ENCODE measurements at regions not wholly inside any gene's neighbourhood (a gene's known extent, or its start where the extent isn't known, plus 50 kb on each side); places are given as distances from the start of the nearest gene placed in this dataset.

DNA sequence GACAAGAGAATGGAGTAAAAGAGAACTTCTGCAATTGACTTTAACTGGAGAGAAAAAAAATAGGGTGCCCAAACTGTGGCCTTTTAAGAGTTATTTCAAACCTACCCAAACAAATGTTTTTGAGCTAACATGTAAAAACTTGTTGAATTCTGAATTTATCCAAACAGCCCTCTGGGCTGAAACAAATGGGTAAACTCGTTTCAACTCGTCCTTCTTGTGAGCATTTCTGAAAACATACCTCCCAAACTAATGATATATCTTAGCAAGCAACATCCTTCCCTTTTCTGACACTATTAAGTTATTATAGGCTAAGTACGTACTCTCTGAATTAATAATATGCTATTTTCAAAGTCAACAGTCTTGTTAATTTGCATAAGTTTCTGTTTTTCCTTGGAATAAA, 793.0 kb upstream of the ACVR2A start:
- no peak for DNase-seq (ENCODE audit: low read depth)
- TF ChIP-seq CTCF (IDR thresholded peaks at IDR 0.05; ENCODE audit: control insufficient read depth, extremely low read depth, insufficient read depth) = no peak
- no peak overlapping the region for H3K4me3 ChIP-seq (ENCODE audit: low read depth, low read length)

DNA sequence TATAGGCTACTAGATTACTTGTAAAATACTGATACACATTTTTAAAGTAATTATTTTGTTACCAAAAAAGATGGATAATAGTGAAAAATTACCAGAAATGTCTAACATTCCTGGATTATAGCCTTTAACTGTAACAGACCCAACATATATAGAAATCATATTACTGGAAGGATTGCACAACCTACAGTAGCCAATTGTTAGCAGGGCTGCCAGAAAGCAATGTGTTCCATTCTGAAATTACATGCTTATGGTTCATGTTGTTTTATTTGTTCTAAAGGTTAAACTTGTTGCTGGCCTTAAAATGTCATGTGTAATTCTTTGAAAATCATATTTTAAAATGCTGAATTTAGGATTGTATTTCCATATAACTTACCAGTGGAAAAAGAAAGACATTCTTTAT, 793.6 kb upstream of the ACVR2A start:
- H3K4me3 ChIP-seq (ENCODE audit: low read depth, low read length) = no peak overlapping the region
- no peak for DNase-seq (ENCODE audit: low read depth)
- TF ChIP-seq CTCF (IDR thresholded peaks at IDR 0.05; ENCODE audit: control insufficient read depth, extremely low read depth, insufficient read depth) = no peak

DNA sequence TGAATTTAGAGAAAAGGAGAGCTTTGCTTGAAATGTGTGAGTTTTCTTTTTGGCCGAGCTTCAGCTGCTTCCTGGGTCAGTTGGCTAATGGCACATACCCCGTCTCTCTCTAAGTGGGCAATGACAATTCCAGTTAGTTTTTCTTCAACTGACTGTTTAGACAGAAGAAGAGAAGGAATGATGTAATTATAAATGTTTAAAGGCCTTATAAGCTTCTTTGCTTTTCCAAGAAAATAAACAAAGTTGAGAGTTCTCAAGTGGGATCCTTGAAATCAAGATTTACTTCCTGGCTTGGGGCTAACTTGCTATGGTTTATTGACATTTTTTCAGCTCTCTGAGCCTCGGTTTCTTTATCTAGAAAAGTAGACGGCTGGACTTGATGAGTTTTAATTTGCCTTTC, 794.9 kb upstream of the ACVR2A start:
- H3K4me3 ChIP-seq (ENCODE audit: low read depth, low read length) = no peak overlapping the region
- no peak for TF ChIP-seq CTCF (IDR thresholded peaks at IDR 0.05; ENCODE audit: control insufficient read depth, extremely low read depth, insufficient read depth)
- no peak for DNase-seq (ENCODE audit: low read depth)

DNA sequence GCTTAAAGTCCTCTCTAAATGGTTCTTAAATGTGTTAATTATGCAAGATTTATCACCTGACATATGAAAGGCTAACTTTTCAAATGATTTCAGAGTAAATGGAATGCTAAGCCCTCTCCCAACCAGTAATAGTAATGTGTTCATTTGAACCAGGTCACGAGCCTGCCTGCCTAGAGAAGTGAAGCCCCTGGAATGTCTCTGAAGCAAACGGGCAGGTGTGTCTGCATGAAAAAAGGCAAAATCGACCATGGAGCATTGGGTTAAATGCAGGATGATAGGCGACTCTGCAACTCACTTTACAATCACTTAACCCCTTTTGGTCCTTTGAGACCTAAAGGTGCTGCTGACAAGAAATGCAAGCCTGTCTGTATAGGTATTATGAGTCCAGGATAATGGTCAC, 798.4 kb upstream of the ACVR2A start:
- TF ChIP-seq CTCF (IDR thresholded peaks at IDR 0.05; ENCODE audit: control insufficient read depth, extremely low read depth, insufficient read depth) = no peak
- no peak overlapping the region for H3K4me3 ChIP-seq (ENCODE audit: low read depth, low read length)
- no peak for DNase-seq (ENCODE audit: low read depth)

DNA sequence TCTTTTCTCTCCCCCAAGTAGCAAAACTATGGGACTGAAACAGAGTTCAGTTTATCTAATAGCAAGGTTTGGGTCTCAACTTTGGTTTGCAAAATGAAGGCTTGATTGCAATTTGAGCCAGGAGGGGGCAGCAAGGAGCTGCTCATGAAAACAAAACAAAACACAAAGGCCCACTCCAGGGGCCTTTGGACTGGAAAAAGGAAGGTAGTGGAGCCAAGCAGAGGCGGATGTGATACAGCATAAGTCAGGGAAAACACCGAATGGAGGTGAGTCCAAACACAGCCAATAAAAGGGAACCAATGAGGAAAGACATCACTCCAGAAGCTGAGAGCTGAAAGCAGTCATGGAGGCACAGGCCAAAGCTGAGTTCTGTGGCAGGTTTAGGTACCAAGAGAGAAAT, 799.7 kb upstream of the ACVR2A start:
- no peak overlapping the region for H3K4me3 ChIP-seq (ENCODE audit: low read depth, low read length)
- TF ChIP-seq CTCF (IDR thresholded peaks at IDR 0.05; ENCODE audit: control insufficient read depth, extremely low read depth, insufficient read depth) = peak; percentile 65
- peak; percentile 11 for DNase-seq (ENCODE audit: low read depth)

GRCh38 chr2:147041121-147041494, 803.7 kb upstream of the ACVR2A start:
- no peak for DNase-seq (ENCODE audit: low read depth)
- no peak overlapping the region for H3K4me3 ChIP-seq (ENCODE audit: low read depth, low read length)
- TF ChIP-seq CTCF (IDR thresholded peaks at IDR 0.05; ENCODE audit: control insufficient read depth, extremely low read depth, insufficient read depth) = no peak

GRCh38 chr2:147040298-147041120, 804.3 kb upstream of the ACVR2A start:
- H3K4me3 ChIP-seq (ENCODE audit: low read depth, low read length) = no peak overlapping the region
- TF ChIP-seq CTCF (IDR thresholded peaks at IDR 0.05; ENCODE audit: control insufficient read depth, extremely low read depth, insufficient read depth) = no peak
- no peak for DNase-seq (ENCODE audit: low read depth)
